ENCODE measurements at regions not wholly inside any gene's neighbourhood (a gene's known extent, or its start where the extent isn't known, plus 50 kb on each side); places are given as distances from the start of the nearest gene placed in this dataset.

DNA sequence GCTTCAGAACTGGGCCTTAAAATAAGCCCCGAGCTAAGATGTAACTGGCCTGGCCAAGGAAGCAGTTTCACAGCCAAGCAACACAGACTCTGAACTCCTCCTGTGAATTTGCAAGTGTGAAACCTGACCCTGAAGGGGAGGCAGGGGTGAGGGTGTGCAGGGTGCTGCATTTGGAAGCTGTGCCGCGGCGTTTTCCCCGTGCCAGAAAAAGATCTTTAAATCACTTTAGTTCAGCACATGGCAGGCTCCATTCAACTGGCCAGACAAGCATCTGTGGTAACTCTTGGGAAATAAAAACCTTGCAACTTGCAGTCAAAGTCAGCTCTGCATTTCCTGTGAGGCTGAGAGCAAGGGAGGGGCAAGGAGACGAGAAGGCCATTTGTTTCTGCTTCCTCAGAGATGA, 209.3 kb upstream of the SOX11 start:
- H3K9me3 ChIP-seq (ENCODE audit: control insufficient read depth in 2 of 2, low read length in 2 of 2) = no peaks in the 10 kb centered on the region
- H3K27ac ChIP-seq (ENCODE audit: low read depth in 2 of 2, low read length in 2 of 2) = no peak overlapping the region
- no peaks in the 10 kb centered on the region for H3K36me3 ChIP-seq (ENCODE audit: control insufficient read depth in 2 of 2, insufficient read depth in 2 of 2, low read length in 2 of 2)
- no peaks in the 10 kb centered on the region for H3K4me1 ChIP-seq (ENCODE audit: control insufficient read depth in 2 of 2, insufficient read depth in 2 of 2, low read length in 2 of 2)
- H3K4me3 ChIP-seq (ENCODE audit: low read length in 2 of 2) = no peak overlapping the region
- H3K27me3 ChIP-seq (ENCODE audit: control insufficient read depth in 2 of 2, insufficient read depth in 2 of 2, low read length in 2 of 2) = no peaks in the 10 kb centered on the region
- no peak overlapping the region for H3K9ac ChIP-seq (ENCODE audit: low read depth in 1 of 2, low read length in 2 of 2)

- no peak overlapping the region for H3K27ac ChIP-seq (ENCODE audit: low read depth in 2 of 2, low read length in 2 of 2)
- H3K27me3 ChIP-seq (ENCODE audit: control insufficient read depth in 2 of 2, insufficient read depth in 2 of 2, low read length in 2 of 2) = no peaks in the 10 kb centered on the region
- no peak overlapping the region for H3K9ac ChIP-seq (ENCODE audit: low read depth in 1 of 2, low read length in 2 of 2)
- H3K9me3 ChIP-seq (ENCODE audit: control insufficient read depth in 2 of 2, low read length in 2 of 2) = no peaks in the 10 kb centered on the region
- no peak overlapping the region for H3K4me3 ChIP-seq (ENCODE audit: low read length in 2 of 2)
- H3K36me3 ChIP-seq (ENCODE audit: control insufficient read depth in 2 of 2, insufficient read depth in 2 of 2, low read length in 2 of 2) = no peaks in the 10 kb centered on the region
- no peaks in the 10 kb centered on the region for H3K4me1 ChIP-seq (ENCODE audit: control insufficient read depth in 2 of 2, insufficient read depth in 2 of 2, low read length in 2 of 2)
These were observed 207.3 kb upstream of the SOX11 start for GRCh38 chr2:5484868-5485267.

GRCh38 chr2:5491523-5491922, 200.7 kb upstream of the SOX11 start:
- Histone ChIP-seq H3K27ac (ENCODE audit: low read depth in 2 of 2, low read length in 2 of 2) (no peak overlapping the region), H3K36me3 (ENCODE audit: control insufficient read depth in 2 of 2, insufficient read depth in 2 of 2, low read length in 2 of 2) (no peaks in the 10 kb centered on the region), H3K4me3 (ENCODE audit: low read length in 2 of 2) (no peak overlapping the region), H3K9ac (ENCODE audit: low read depth in 1 of 2, low read length in 2 of 2) (no peak overlapping the region), H3K9me3 (ENCODE audit: control insufficient read depth in 2 of 2, low read length in 2 of 2) (peaks cover 0 to 2% of the 10 kb centered on the region in 2 donors), H3K27me3 (ENCODE audit: control insufficient read depth in 2 of 2, insufficient read depth in 2 of 2, low read length in 2 of 2) (no peaks in the 10 kb centered on the region), H3K4me1 (ENCODE audit: control insufficient read depth in 2 of 2, insufficient read depth in 2 of 2, low read length in 2 of 2) (no peaks in the 10 kb centered on the region)

DNA sequence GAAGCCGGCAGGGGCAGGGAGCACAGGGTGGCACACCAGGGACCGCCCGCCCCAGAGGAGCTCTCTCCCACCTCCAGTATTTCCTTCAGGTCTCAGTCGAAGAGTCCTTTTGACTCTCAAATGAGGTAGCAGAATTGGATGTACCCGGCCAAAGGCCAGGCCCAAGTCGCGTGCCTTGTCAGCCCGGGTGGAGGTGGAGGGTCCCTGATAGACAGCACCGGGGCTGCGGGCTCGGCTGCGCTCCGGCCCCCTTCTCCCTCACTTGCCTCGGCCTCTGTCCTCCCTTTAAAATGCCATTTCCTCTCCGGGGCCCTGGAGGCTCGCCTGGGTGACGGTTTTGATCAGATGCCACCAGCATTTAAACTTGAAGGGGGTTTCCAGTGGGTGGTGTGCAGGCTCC, 198.9 kb upstream of the SOX11 start:
- no peaks in the 10 kb centered on the region for H3K4me1 ChIP-seq (ENCODE audit: control insufficient read depth in 2 of 2, insufficient read depth in 2 of 2, low read length in 2 of 2)
- H3K9me3 ChIP-seq (ENCODE audit: control insufficient read depth in 2 of 2, low read length in 2 of 2) = peaks cover 0 to 2% of the 10 kb centered on the region in 2 donors

GRCh38 chr2:5494212-5494611, 198.0 kb upstream of the SOX11 start:
- Histone ChIP-seq H3K27ac (ENCODE audit: low read depth in 2 of 2, low read length in 2 of 2) (no peak overlapping the region), H3K9ac (ENCODE audit: low read depth in 1 of 2, low read length in 2 of 2) (no peak overlapping the region), H3K36me3 (ENCODE audit: control insufficient read depth in 2 of 2, insufficient read depth in 2 of 2, low read length in 2 of 2) (no peaks in the 10 kb centered on the region), H3K4me3 (ENCODE audit: low read length in 2 of 2) (no peak overlapping the region), H3K4me1 (ENCODE audit: control insufficient read depth in 2 of 2, insufficient read depth in 2 of 2, low read length in 2 of 2) (no peaks in the 10 kb centered on the region), H3K27me3 (ENCODE audit: control insufficient read depth in 2 of 2, insufficient read depth in 2 of 2, low read length in 2 of 2) (no peaks in the 10 kb centered on the region), H3K9me3 (ENCODE audit: control insufficient read depth in 2 of 2, low read length in 2 of 2) (peaks cover 0 to 2% of the 10 kb centered on the region in 2 donors)

More for the DNA sequence above, 198.9 kb upstream of the SOX11 start:
- H3K4me3 ChIP-seq (ENCODE audit: low read length in 2 of 2) = no peak overlapping the region
- no peaks in the 10 kb centered on the region for H3K27me3 ChIP-seq (ENCODE audit: control insufficient read depth in 2 of 2, insufficient read depth in 2 of 2, low read length in 2 of 2)
- no peaks in the 10 kb centered on the region for H3K36me3 ChIP-seq (ENCODE audit: control insufficient read depth in 2 of 2, insufficient read depth in 2 of 2, low read length in 2 of 2)
- H3K27ac ChIP-seq (ENCODE audit: low read depth in 2 of 2, low read length in 2 of 2) = no peak overlapping the region
- no peak overlapping the region for H3K9ac ChIP-seq (ENCODE audit: low read depth in 1 of 2, low read length in 2 of 2)

- H3K4me1 ChIP-seq (ENCODE audit: control insufficient read depth in 2 of 2, insufficient read depth in 2 of 2, low read length in 2 of 2) = no peaks in the 10 kb centered on the region
- no peaks in the 10 kb centered on the region for H3K27me3 ChIP-seq (ENCODE audit: control insufficient read depth in 2 of 2, insufficient read depth in 2 of 2, low read length in 2 of 2)
- H3K9ac ChIP-seq (ENCODE audit: low read depth in 1 of 2, low read length in 2 of 2) = no peak overlapping the region
- peaks cover 0 to 2% of the 10 kb centered on the region in 2 donors for H3K9me3 ChIP-seq (ENCODE audit: control insufficient read depth in 2 of 2, low read length in 2 of 2)
- H3K27ac ChIP-seq (ENCODE audit: low read depth in 2 of 2, low read length in 2 of 2) = no peak overlapping the region
- no peak overlapping the region for H3K4me3 ChIP-seq (ENCODE audit: low read length in 2 of 2)
- H3K36me3 ChIP-seq (ENCODE audit: control insufficient read depth in 2 of 2, insufficient read depth in 2 of 2, low read length in 2 of 2) = no peaks in the 10 kb centered on the region
These were observed 196.6 kb upstream of the SOX11 start for GRCh38 chr2:5495586-5495985.

GRCh38 chr2:5497874-5498273, 194.3 kb upstream of the SOX11 start:
- Histone ChIP-seq H3K4me1 (ENCODE audit: control insufficient read depth in 2 of 2, insufficient read depth in 2 of 2, low read length in 2 of 2) (no peaks in the 10 kb centered on the region), H3K9me3 (ENCODE audit: control insufficient read depth in 2 of 2, low read length in 2 of 2) (no peaks in the 10 kb centered on the region), H3K9ac (ENCODE audit: low read depth in 1 of 2, low read length in 2 of 2) (no peak overlapping the region), H3K36me3 (ENCODE audit: control insufficient read depth in 2 of 2, insufficient read depth in 2 of 2, low read length in 2 of 2) (no peaks in the 10 kb centered on the region), H3K4me3 (ENCODE audit: low read length in 2 of 2) (no peak overlapping the region), H3K27ac (ENCODE audit: low read depth in 2 of 2, low read length in 2 of 2) (no peak overlapping the region), H3K27me3 (ENCODE audit: control insufficient read depth in 2 of 2, insufficient read depth in 2 of 2, low read length in 2 of 2) (no peaks in the 10 kb centered on the region)

DNA sequence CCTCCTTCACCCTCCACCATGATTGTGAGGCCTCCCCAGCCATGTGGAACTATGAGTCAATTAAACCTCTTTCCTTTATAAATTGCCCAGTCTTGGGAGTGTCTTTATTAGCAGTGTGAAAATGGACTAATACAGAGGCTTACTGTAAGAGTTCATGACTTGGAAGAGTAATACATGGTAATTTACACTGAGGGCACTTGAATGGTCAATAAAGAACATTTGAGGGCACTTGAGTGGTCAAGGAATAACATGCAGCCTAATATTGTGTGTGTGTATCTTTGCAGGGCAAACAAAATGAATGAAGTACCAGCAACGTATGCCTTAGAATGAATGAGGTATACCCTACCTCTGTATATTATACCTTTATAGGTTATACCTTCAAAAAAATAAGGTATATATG, 190.4 kb upstream of the SOX11 start:
- no peak overlapping the region for H3K4me3 ChIP-seq (ENCODE audit: low read length in 2 of 2)
- H3K9ac ChIP-seq (ENCODE audit: low read depth in 1 of 2, low read length in 2 of 2) = no peak overlapping the region
- H3K36me3 ChIP-seq (ENCODE audit: control insufficient read depth in 2 of 2, insufficient read depth in 2 of 2, low read length in 2 of 2) = no peaks in the 10 kb centered on the region
- H3K4me1 ChIP-seq (ENCODE audit: control insufficient read depth in 2 of 2, insufficient read depth in 2 of 2, low read length in 2 of 2) = no peaks in the 10 kb centered on the region
- no peak overlapping the region for H3K27ac ChIP-seq (ENCODE audit: low read depth in 2 of 2, low read length in 2 of 2)
- no peaks in the 10 kb centered on the region for H3K27me3 ChIP-seq (ENCODE audit: control insufficient read depth in 2 of 2, insufficient read depth in 2 of 2, low read length in 2 of 2)
- H3K9me3 ChIP-seq (ENCODE audit: control insufficient read depth in 2 of 2, low read length in 2 of 2) = no peaks in the 10 kb centered on the region

DNA sequence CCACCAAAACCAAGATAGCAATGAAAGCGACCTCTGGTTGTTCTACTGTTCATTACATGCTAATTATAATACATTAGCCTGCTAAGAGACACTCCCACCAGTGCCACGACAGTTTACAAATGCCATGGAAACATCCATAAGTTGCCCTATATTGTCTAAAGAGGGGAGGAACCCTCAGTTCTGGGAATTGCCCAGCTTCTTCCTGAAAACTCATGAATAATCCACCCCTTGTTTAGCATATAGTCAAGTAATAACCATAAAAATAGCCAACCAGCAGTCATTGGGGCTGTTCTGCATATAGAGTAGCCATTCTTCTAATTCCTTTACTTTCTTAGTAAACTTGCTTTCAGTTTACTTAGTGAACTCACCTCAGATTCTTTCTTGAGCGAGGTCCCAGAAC, 189.8 kb upstream of the SOX11 start:
- Histone ChIP-seq H3K36me3 (ENCODE audit: control insufficient read depth in 2 of 2, insufficient read depth in 2 of 2, low read length in 2 of 2) (no peaks in the 10 kb centered on the region), H3K4me1 (ENCODE audit: control insufficient read depth in 2 of 2, insufficient read depth in 2 of 2, low read length in 2 of 2) (no peaks in the 10 kb centered on the region), H3K4me3 (ENCODE audit: low read length in 2 of 2) (no peak overlapping the region), H3K9ac (ENCODE audit: low read depth in 1 of 2, low read length in 2 of 2) (no peak overlapping the region), H3K9me3 (ENCODE audit: control insufficient read depth in 2 of 2, low read length in 2 of 2) (no peaks in the 10 kb centered on the region), H3K27ac (ENCODE audit: low read depth in 2 of 2, low read length in 2 of 2) (no peak overlapping the region), H3K27me3 (ENCODE audit: control insufficient read depth in 2 of 2, insufficient read depth in 2 of 2, low read length in 2 of 2) (no peaks in the 10 kb centered on the region)

- H3K4me3 ChIP-seq (ENCODE audit: low read length in 2 of 2) = no peak overlapping the region
- H3K9me3 ChIP-seq (ENCODE audit: control insufficient read depth in 2 of 2, low read length in 2 of 2) = peaks cover 3 to 4% of the 10 kb centered on the region in 2 donors
- H3K27ac ChIP-seq (ENCODE audit: low read depth in 2 of 2, low read length in 2 of 2) = no peak overlapping the region
- H3K9ac ChIP-seq (ENCODE audit: low read depth in 1 of 2, low read length in 2 of 2) = no peak overlapping the region
- no peaks in the 10 kb centered on the region for H3K27me3 ChIP-seq (ENCODE audit: control insufficient read depth in 2 of 2, insufficient read depth in 2 of 2, low read length in 2 of 2)
- H3K4me1 ChIP-seq (ENCODE audit: control insufficient read depth in 2 of 2, insufficient read depth in 2 of 2, low read length in 2 of 2) = no peaks in the 10 kb centered on the region
- no peaks in the 10 kb centered on the region for H3K36me3 ChIP-seq (ENCODE audit: control insufficient read depth in 2 of 2, insufficient read depth in 2 of 2, low read length in 2 of 2)
These were observed 187.4 kb upstream of the SOX11 start for GRCh38 chr2:5504756-5505155.

- H3K9ac ChIP-seq (ENCODE audit: low read depth in 1 of 2, low read length in 2 of 2) = no peak overlapping the region
- H3K4me3 ChIP-seq (ENCODE audit: low read length in 2 of 2) = no peak overlapping the region
- H3K9me3 ChIP-seq (ENCODE audit: control insufficient read depth in 2 of 2, low read length in 2 of 2) = peaks cover 9 to 11% of the 10 kb centered on the region in 2 donors
- no peaks in the 10 kb centered on the region for H3K27me3 ChIP-seq (ENCODE audit: control insufficient read depth in 2 of 2, insufficient read depth in 2 of 2, low read length in 2 of 2)
- no peaks in the 10 kb centered on the region for H3K36me3 ChIP-seq (ENCODE audit: control insufficient read depth in 2 of 2, insufficient read depth in 2 of 2, low read length in 2 of 2)
- H3K27ac ChIP-seq (ENCODE audit: low read depth in 2 of 2, low read length in 2 of 2) = no peak overlapping the region
- H3K4me1 ChIP-seq (ENCODE audit: control insufficient read depth in 2 of 2, insufficient read depth in 2 of 2, low read length in 2 of 2) = no peaks in the 10 kb centered on the region
These were observed 184.8 kb upstream of the SOX11 start for GRCh38 chr2:5507367-5507766.
